ENCODE measurements at regions not wholly inside any gene's neighbourhood (a gene's known extent, or its start where the extent isn't known, plus 50 kb on each side); places are given as distances from the start of the nearest gene placed in this dataset.

DNA sequence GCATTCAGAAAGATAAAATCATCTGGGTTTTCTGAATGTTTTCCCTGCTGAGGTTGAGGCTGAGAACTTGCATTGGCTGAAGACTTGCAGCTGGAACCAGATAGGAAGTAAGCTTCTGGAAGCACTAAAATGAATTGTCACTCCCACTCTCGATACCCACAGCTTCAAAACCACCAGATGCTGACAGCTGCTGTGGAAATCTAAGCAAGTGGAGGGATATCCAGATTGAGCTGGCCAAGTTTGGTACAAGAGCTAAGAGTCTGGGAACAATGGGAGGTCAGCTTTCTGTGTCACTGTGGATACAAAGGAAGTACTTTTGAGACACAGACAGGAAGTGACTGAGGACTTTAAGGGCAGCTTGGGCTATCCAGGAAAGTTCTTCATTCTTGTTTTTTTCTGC lies 51.3 kb upstream of the CD44 start:
- peaks cover 6% of the 10 kb centered on the region for H3K36me3 Mint-ChIP-seq
- no peak for ATAC-seq
- H3K4me1 Mint-ChIP-seq: peaks cover 67% of the 10 kb centered on the region
- no peaks in the 10 kb centered on the region for H3K27me3 Mint-ChIP-seq
- no peak overlapping the region for H3K4me3 Mint-ChIP-seq
- H3K9me3 Mint-ChIP-seq: peaks cover 3% of the 10 kb centered on the region
- peak overlapping the region; percentile 91 for H3K27ac Mint-ChIP-seq

DNA sequence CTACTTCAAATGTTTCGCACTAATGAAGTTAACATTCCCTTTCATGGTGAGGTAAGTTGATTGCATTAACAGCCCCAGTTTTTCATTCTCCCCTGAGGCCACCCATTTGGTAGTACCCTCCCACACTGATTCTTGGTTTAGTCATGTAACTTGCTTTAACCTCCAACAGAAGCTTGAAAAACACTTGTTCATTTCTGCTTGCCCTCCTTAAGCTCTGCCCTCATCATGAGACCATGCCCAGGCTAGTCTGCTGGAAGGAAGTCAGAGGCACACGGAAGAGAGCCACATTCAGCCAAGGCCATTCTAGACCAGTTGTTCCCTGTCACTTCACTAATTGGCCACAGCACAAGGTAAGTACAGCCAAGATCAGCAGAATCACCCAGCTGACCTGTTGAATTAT lies 50.7 kb upstream of the CD44 start:
- ATAC-seq: peak; percentile 4
- Mint-ChIP-seq H3K36me3 (peaks cover 6% of the 10 kb centered on the region), H3K4me3 (peak overlapping the region; percentile 50), H3K9me3 (peaks cover 3% of the 10 kb centered on the region), H3K4me1 (peaks cover 64% of the 10 kb centered on the region), H3K27me3 (no peaks in the 10 kb centered on the region), H3K27ac (peak overlapping the region; percentile 91)

GRCh38 chr11:35088676-35089075 lies 50.3 kb upstream of the CD44 start:
- H3K36me3 Mint-ChIP-seq: peaks cover 6% of the 10 kb centered on the region
- H3K4me3 Mint-ChIP-seq: peak overlapping the region; percentile 50

More at GRCh38 chr11:35088676-35089075, 50.3 kb upstream of the CD44 start:
- Mint-ChIP-seq H3K27me3 (no peaks in the 10 kb centered on the region), H3K4me1 (peaks cover 64% of the 10 kb centered on the region), H3K27ac (peak overlapping the region; percentile 91), H3K9me3 (peaks cover 3% of the 10 kb centered on the region)
- ATAC-seq: no peak
